ENCODE measurements at regions not wholly inside any gene's neighbourhood (a gene's known extent, or its start where the extent isn't known, plus 50 kb on each side); places are given as distances from the start of the nearest gene placed in this dataset.

DNA sequence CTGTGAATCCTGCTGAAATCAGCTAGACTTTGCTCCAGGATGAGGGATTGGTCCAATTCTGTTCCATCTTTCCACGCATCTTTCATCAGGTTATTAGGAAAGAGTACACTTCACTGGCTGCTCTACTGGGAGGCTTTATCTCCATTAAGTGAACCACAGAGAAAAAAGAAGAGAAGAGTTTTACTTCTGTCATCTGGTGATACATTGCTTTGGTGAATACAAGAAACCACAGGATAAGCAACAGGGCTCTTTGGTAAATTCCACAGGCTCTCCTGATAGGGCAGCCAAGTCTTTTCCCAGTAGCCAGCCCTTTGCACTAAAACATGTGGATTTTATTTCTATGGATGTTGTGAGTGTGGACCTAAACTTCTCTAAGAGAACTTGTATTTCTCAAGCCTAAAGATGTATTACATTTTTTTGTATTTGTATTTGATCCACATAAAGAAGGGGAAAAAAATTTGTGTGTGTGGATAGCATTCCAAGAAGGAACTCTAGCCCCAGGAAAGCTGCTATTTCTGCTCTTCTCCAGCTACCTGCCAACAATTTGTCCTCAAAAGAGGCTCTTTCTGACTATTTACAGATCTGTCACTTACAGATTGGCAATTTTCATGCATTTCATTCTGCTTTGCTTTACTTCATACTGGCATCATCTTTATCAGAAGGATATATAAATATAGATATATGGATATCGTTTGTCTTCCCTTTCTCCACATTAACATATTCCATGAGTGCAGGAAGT lies 1117.6 kb upstream of the TMEM132C start:
- peaks cover 0 to 9% of the 10 kb centered on the region in 2 donors for H3K4me1 Mint-ChIP-seq
- Histone ChIP-seq H3K4me3 (ENCODE audit: low read length) (no peak overlapping the region), H3K4me1 (ENCODE audit: control insufficient read depth, insufficient read depth, low read length) (peaks cover 6% of the 10 kb centered on the region), H3K36me3 (ENCODE audit: control insufficient read depth, insufficient read depth, low read length) (no peaks in the 10 kb centered on the region), H3K9me3 (ENCODE audit: control insufficient read depth, insufficient read depth, low read length) (peaks cover 2% of the 10 kb centered on the region), H3K27me3 (ENCODE audit: control insufficient read depth, insufficient read depth, low read length) (no peaks in the 10 kb centered on the region), H3K27ac (ENCODE audit: low read length) (no peak overlapping the region)
- no peak overlapping the region for H3K4me3 Mint-ChIP-seq
- no peak overlapping the region for H3K27ac Mint-ChIP-seq
- 90% methylated on average over 1 of the region's 2 CpGs for WGBS (ENCODE audit: insufficient coverage)
- TF ChIP-seq, protein P1, sequence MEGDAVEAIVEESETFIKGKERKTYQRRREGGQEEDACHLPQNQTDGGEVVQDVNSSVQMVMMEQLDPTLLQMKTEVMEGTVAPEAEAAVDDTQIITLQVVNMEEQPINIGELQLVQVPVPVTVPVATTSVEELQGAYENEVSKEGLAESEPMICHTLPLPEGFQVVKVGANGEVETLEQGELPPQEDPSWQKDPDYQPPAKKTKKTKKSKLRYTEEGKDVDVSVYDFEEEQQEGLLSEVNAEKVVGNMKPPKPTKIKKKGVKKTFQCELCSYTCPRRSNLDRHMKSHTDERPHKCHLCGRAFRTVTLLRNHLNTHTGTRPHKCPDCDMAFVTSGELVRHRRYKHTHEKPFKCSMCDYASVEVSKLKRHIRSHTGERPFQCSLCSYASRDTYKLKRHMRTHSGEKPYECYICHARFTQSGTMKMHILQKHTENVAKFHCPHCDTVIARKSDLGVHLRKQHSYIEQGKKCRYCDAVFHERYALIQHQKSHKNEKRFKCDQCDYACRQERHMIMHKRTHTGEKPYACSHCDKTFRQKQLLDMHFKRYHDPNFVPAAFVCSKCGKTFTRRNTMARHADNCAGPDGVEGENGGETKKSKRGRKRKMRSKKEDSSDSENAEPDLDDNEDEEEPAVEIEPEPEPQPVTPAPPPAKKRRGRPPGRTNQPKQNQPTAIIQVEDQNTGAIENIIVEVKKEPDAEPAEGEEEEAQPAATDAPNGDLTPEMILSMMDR (IDR thresholded peaks at IDR 0.05): no peak
- H3K9me3 Mint-ChIP-seq: no peaks in the 10 kb centered on the region
- H3K27me3 Mint-ChIP-seq (ENCODE audit: low read depth in 2 of 2): no peaks in the 10 kb centered on the region
- intact Hi-C loops (cut with micrococcal nuclease): no loop called here
- ATAC-seq (no peak), DNase-seq (no peak)
- no peaks in the 10 kb centered on the region for H3K36me3 Mint-ChIP-seq

DNA sequence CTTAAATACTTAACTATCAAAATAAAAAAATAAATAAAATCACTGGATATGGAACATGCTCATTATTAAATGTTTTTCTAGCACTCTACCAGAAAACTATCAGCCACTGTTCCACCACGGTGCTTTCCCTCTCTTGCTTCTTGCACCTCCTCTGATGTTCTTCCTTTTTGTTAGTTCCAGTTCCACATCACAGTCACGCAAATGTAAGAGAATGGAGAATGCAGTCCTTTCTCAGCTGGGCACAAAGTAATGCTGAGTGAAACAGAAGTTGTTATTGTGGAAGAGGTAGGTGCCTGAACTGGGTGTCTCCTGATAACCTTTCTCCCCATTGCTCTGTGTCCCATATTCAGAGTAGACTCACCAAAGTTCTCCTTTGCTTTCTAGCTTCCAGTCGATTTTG lies 1116.9 kb upstream of the TMEM132C start:
- H3K27me3 ChIP-seq (ENCODE audit: control insufficient read depth, insufficient read depth, low read length): no peaks in the 10 kb centered on the region
- TF ChIP-seq, protein P1 (IDR thresholded peaks at IDR 0.05): no peak
- H3K9me3 Mint-ChIP-seq: no peaks in the 10 kb centered on the region
- no peak overlapping the region for H3K4me3 ChIP-seq (ENCODE audit: low read length)
- no peaks in the 10 kb centered on the region for H3K36me3 ChIP-seq (ENCODE audit: control insufficient read depth, insufficient read depth, low read length)
- H3K27me3 Mint-ChIP-seq (ENCODE audit: low read depth in 2 of 2): no peaks in the 10 kb centered on the region
- WGBS (ENCODE audit: insufficient coverage): 60% methylated on average over 3 of the region's 3 CpGs
- intact Hi-C loops (cut with micrococcal nuclease): no loop called here
- peaks cover 2% of the 10 kb centered on the region for H3K9me3 ChIP-seq (ENCODE audit: control insufficient read depth, insufficient read depth, low read length)
- peaks cover 6% of the 10 kb centered on the region for H3K4me1 ChIP-seq (ENCODE audit: control insufficient read depth, insufficient read depth, low read length)
- no peak overlapping the region for H3K27ac Mint-ChIP-seq
- ATAC-seq (no peak), DNase-seq (no peak)
- no peak overlapping the region for H3K4me3 Mint-ChIP-seq
- peaks cover 0 to 9% of the 10 kb centered on the region in 2 donors for H3K4me1 Mint-ChIP-seq
- no peaks in the 10 kb centered on the region for H3K36me3 Mint-ChIP-seq
- no peak overlapping the region for H3K27ac ChIP-seq (ENCODE audit: low read length)

DNA sequence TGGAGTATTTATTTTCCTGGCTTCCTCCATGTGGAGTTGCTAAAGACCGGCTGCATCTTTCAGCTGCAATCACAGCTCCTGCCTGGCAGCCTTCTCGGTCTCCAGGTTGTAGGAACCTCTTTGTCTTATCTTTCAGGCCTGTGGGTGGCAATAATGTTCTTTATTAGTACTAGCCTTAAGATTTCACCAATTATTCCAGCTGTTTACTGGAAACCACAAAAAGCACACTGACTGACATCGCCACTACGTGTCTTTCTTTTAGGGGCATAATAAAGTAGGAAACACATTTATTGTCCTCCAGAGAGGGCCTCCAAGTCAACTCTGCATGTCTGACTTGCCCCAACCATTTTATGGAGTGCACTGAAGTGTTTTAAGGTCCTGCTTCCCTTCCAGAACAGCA lies 1116.5 kb upstream of the TMEM132C start:
- Mint-ChIP-seq H3K27me3 (ENCODE audit: low read depth in 2 of 2) (no peaks in the 10 kb centered on the region), H3K36me3 (no peaks in the 10 kb centered on the region), H3K27ac (no peak overlapping the region), H3K4me1 (peaks cover 0 to 9% of the 10 kb centered on the region in 2 donors), H3K4me3 (no peak overlapping the region), H3K9me3 (no peaks in the 10 kb centered on the region)
- DNase-seq: no peak
- intact Hi-C loops (cut with micrococcal nuclease): no loop called here
- no peaks in the 10 kb centered on the region for H3K27me3 ChIP-seq (ENCODE audit: control insufficient read depth, insufficient read depth, low read length)
- peaks cover 2% of the 10 kb centered on the region for H3K9me3 ChIP-seq (ENCODE audit: control insufficient read depth, insufficient read depth, low read length)
- 75% methylated on average over 4 of the region's 4 CpGs for WGBS (ENCODE audit: insufficient coverage)
- H3K36me3 ChIP-seq (ENCODE audit: control insufficient read depth, insufficient read depth, low read length): no peaks in the 10 kb centered on the region
- ATAC-seq: no peak
- no peak overlapping the region for H3K4me3 ChIP-seq (ENCODE audit: low read length)
- H3K4me1 ChIP-seq (ENCODE audit: control insufficient read depth, insufficient read depth, low read length): peaks cover 6% of the 10 kb centered on the region
- TF ChIP-seq, protein P1 (IDR thresholded peaks at IDR 0.05): no peak
- no peak overlapping the region for H3K27ac ChIP-seq (ENCODE audit: low read length)

DNA sequence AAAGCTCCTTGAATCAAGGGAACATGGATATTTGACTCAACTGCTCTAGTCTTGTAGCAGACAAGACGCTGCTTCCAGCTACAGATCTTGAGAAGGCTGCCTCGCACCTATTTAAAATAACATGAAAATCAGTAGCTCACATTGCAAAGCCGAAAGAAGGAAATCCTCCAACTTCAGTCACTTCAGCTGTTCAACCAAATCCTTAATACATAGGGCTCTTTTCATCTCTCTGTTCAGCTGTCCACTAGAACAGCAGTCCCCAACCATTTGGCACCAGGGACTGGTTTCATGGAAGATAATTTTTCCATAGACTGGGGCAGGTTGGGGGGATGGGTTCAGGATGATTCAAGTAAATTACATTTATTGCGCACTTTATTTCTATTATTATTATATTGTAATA lies 1116.0 kb upstream of the TMEM132C start:
- H3K9me3 Mint-ChIP-seq: no peaks in the 10 kb centered on the region
- no peak overlapping the region for H3K27ac ChIP-seq (ENCODE audit: low read length)
- peaks cover 0 to 4% of the 10 kb centered on the region in 2 donors for H3K4me1 Mint-ChIP-seq
- H3K4me3 ChIP-seq (ENCODE audit: low read length): no peak overlapping the region
- no peaks in the 10 kb centered on the region for H3K27me3 ChIP-seq (ENCODE audit: control insufficient read depth, insufficient read depth, low read length)
- no peak for ATAC-seq
- DNase-seq: no peak
- intact Hi-C loops (cut with micrococcal nuclease): no loop called here
- peaks cover 6% of the 10 kb centered on the region for H3K4me1 ChIP-seq (ENCODE audit: control insufficient read depth, insufficient read depth, low read length)
- peaks cover 2% of the 10 kb centered on the region for H3K9me3 ChIP-seq (ENCODE audit: control insufficient read depth, insufficient read depth, low read length)
- no peak overlapping the region for H3K4me3 Mint-ChIP-seq
- TF ChIP-seq, protein P1 (IDR thresholded peaks at IDR 0.05): no peak
- 81% methylated on average over 3 of the region's 4 CpGs for WGBS (ENCODE audit: insufficient coverage)
- no peak overlapping the region for H3K27ac Mint-ChIP-seq
- H3K27me3 Mint-ChIP-seq (ENCODE audit: low read depth in 2 of 2): no peaks in the 10 kb centered on the region
- no peaks in the 10 kb centered on the region for H3K36me3 Mint-ChIP-seq
- no peaks in the 10 kb centered on the region for H3K36me3 ChIP-seq (ENCODE audit: control insufficient read depth, insufficient read depth, low read length)

Data from natural killer cell (primary cell).